Type B pancreatic cell (in vitro differentiated cells): ENCODE measurements at regions not wholly inside any gene's neighbourhood (a gene's known extent, or its start where the extent isn't known, plus 50 kb on each side); places are given as distances from the start of the nearest gene placed in this dataset.
"Not testable (repeated sequence)": the region's sequence is repeated elsewhere in the genome, so short reads cannot be mapped to it uniquely, and the experiment has no call there.

Experiments
- DNase-seq: peaks from one replicate; pipeline ENCODE4 v3.0.0; 2021; ENCODE audit warnings: mixed read lengths; ENCODE audit not compliant: unreplicated experiment; ENCODE audit errors: extremely low spot score
- H3K27ac Mint-ChIP-seq: 2 replicates; pipeline ENCODE4 v1.8.0; 2021; ENCODE audit warnings: mild to moderate bottlenecking, mixed read lengths
- H3K27me3 Mint-ChIP-seq: 2 replicates; pipeline ENCODE4 v1.8.0; 2021; ENCODE audit warnings: mixed read lengths
- H3K36me3 Mint-ChIP-seq: 2 replicates; pipeline ENCODE4 v1.8.0; 2021; ENCODE audit warnings: mixed read lengths
- H3K4me1 Mint-ChIP-seq: one replicate; pipeline ENCODE4 v1.8.0; 2021; ENCODE audit warnings: mixed read lengths; ENCODE audit not compliant: unreplicated experiment
- H3K4me3 Mint-ChIP-seq: 2 replicates; pipeline ENCODE4 v1.8.0; 2021; ENCODE audit warnings: mild to moderate bottlenecking, mixed read lengths
- H3K9me3 Mint-ChIP-seq: 2 replicates; pipeline ENCODE4 v1.8.0; 2021; ENCODE audit warnings: mixed read lengths
- TF ChIP-seq, protein P1 (sequence below): fragments of 200-600 bp; sonication (generic); conservative IDR thresholded peaks from 2 replicates; pipeline ENCODE4 v1.5.0; 2021; ENCODE audit warnings: antibody characterized with exemption, mild to moderate bottlenecking

DNA sequence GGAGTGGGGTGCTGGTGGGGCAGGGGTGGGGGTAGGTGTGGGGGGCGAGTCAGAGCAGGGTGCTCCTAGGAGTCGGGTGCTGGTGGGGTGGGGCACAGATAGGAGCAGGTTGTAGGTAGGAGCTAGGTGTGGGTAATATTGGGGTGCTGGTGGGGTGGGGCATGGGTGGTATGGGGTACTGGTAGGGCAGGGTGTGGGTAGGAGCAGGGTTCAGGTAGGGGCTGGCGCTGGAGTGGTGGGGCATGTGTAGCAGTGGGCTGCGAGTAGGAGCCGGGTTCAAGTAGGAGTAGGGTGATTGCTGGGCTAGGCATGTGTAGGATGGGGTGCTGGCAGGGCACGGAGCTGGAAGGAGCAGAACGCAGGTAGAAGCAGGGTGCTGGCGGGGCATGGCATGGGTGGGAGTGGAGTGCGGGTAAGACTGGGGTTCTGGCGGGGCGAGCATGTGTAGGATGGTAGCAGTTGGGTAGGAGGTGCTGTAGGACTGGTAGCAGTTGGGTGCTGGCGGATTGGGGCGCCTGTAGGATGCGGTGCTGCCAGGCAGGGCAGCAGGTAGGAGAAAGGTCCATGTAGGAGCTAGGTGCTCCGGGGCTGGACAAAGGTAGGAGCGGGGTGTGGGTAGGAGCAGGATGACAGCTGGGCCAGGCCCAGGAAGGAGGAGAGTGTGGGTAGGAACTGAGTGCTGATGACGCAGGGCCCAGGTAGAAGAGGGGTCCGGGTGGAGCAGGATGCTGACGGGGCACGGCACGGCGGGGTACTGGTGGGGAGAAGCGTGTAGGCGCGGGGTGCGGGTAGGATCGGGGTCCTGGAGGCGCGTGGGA, 105.5 kb upstream of the SIMC1 start:
- no peak overlapping the region for H3K27ac Mint-ChIP-seq
- TF ChIP-seq, protein P1, sequence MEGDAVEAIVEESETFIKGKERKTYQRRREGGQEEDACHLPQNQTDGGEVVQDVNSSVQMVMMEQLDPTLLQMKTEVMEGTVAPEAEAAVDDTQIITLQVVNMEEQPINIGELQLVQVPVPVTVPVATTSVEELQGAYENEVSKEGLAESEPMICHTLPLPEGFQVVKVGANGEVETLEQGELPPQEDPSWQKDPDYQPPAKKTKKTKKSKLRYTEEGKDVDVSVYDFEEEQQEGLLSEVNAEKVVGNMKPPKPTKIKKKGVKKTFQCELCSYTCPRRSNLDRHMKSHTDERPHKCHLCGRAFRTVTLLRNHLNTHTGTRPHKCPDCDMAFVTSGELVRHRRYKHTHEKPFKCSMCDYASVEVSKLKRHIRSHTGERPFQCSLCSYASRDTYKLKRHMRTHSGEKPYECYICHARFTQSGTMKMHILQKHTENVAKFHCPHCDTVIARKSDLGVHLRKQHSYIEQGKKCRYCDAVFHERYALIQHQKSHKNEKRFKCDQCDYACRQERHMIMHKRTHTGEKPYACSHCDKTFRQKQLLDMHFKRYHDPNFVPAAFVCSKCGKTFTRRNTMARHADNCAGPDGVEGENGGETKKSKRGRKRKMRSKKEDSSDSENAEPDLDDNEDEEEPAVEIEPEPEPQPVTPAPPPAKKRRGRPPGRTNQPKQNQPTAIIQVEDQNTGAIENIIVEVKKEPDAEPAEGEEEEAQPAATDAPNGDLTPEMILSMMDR: no peak
- H3K4me1 Mint-ChIP-seq: peaks cover 5% of the 10 kb centered on the region
- H3K4me3 Mint-ChIP-seq: peak overlapping the region; percentile 25
- H3K9me3 Mint-ChIP-seq: no peaks in the 10 kb centered on the region
- peaks cover 55% of the 10 kb centered on the region for H3K27me3 Mint-ChIP-seq
- no peak for DNase-seq
- H3K36me3 Mint-ChIP-seq: no peaks in the 10 kb centered on the region

DNA sequence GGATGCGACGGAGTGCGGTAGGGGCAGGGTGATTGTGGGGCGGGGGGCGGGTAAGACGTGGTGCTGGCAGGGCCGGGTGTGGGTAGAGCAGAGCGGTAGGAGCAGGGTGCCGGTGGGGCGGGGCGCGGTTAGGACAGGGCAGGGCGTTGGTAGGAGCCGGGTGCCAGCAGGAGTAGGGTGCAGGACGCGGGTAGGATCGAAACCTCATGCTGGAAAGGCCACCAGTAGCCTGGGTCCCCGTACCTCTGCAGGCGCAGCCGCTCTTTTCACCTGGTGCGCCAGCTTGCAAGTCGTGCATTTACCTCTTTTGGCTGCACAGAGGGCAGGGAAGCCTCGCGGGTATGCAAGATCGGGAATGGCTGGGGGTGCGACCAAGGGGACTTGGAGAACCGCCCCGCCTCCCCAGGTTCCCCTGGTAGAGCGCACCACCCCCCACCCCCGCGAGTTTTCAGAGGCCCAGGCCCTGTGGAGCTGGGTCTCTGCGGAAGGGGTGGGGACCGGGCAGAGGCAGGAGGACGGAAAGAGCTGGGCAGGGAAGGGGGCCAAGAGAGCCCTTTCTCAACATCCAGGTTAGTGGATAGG, 104.8 kb upstream of the SIMC1 start:
- H3K27me3 Mint-ChIP-seq: peaks cover 55% of the 10 kb centered on the region
- DNase-seq: no peak

DNA sequence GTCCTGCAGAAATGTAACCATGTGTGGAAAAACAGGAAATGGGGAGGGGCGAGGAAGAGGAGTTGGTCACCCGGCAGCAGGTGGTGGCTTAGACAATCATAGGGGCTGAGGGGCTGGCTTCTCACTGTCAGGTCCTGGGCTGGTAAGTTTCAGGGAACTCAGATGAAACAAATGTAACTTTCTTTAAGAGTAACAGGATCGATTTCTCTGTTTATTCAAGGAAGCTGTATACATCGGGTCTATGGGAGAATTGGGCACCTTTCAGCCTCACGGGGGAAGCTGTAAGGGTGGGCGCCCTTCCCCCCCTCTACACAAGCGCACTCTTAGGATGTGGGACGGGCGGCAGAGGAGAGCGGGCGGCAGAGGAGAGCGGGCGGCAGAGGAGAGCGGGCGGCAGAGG, 104.3 kb upstream of the SIMC1 start:
- no peak overlapping the region for H3K27ac Mint-ChIP-seq
- H3K9me3 Mint-ChIP-seq: no peaks in the 10 kb centered on the region
- TF ChIP-seq, protein P1: no peak
- no peaks in the 10 kb centered on the region for H3K36me3 Mint-ChIP-seq
- DNase-seq: no peak
- H3K27me3 Mint-ChIP-seq: peaks cover 55% of the 10 kb centered on the region
- H3K4me3 Mint-ChIP-seq: peak overlapping the region; percentile 43
- peaks cover 5% of the 10 kb centered on the region for H3K4me1 Mint-ChIP-seq

More for the DNA sequence above, 104.8 kb upstream of the SIMC1 start:
- H3K4me3 Mint-ChIP-seq: peak overlapping the region; percentile 43
- TF ChIP-seq, protein P1: no peak
- H3K9me3 Mint-ChIP-seq: no peaks in the 10 kb centered on the region
- H3K27ac Mint-ChIP-seq: no peak overlapping the region
- no peaks in the 10 kb centered on the region for H3K36me3 Mint-ChIP-seq
- peaks cover 5% of the 10 kb centered on the region for H3K4me1 Mint-ChIP-seq

DNA sequence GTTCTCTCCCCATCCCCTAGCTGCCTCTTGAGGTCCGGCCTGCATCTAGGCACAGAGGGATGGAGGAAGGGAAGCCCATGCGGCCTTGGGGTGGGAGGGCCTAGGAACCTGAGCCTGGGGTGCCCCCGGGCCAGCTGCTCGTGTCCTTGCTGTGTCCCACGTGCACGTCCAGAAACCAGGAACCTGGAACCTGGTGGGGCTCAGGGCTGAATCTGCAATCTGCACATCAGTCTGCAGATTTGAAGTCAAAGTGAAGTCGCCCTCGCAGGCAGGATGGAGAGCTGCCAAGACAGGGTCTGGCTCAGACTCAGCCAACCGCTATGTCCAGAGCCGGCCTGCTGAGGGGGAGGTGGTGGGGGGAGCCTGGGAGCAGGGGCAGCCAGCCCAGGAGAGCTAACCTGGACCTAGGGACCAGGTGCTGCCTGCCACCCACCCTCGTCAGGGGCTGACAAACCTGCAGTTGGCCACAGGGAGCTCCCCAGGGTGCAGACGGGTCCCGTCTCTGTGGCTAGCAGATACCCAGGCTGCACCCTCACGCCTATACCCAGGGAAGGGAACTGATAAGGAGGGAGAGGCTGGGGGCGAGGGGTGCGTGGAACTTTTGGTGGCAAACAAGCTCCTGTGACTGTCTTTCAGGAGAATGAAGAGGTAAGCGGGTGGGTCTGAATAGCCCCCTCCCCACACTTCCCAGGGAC, 103.5 kb upstream of the SIMC1 start:
- H3K4me3 Mint-ChIP-seq: no peak overlapping the region
- TF ChIP-seq, protein P1: no peak
- DNase-seq: no peak
- peaks cover 57% of the 10 kb centered on the region for H3K27me3 Mint-ChIP-seq
- no peaks in the 10 kb centered on the region for H3K9me3 Mint-ChIP-seq
- H3K27ac Mint-ChIP-seq: no peak overlapping the region
- H3K4me1 Mint-ChIP-seq: peaks cover 5% of the 10 kb centered on the region
- no peaks in the 10 kb centered on the region for H3K36me3 Mint-ChIP-seq

DNA sequence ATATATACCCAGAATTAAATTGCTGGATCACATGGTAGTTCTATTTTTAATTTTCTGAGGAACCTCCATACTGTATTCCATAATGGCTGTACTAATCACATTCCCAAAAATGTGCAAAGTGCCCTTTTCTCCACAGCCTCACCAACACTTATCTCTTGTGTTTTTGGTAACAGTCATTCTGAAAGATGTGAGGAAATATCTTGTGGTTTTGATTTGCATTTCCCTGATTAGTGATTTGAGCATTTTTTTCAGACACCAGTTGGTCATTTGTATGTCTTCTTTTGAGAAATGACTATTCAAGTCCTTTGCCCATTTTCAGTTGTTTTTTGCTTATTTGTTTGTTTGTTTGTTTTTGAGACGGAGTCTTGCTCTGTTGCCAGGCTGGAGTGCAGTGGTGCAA, 98.1 kb upstream of the SIMC1 start:
- peaks cover 28% of the 10 kb centered on the region for H3K27me3 Mint-ChIP-seq
- not testable (repeated sequence) for H3K27ac Mint-ChIP-seq, H3K36me3 Mint-ChIP-seq, H3K4me3 Mint-ChIP-seq, H3K4me1 Mint-ChIP-seq, DNase-seq, H3K9me3 Mint-ChIP-seq

- Mint-ChIP-seq H3K4me1 (no peaks in the 10 kb centered on the region), H3K9me3 (peaks cover 6% of the 10 kb centered on the region), H3K4me3 (no peak overlapping the region), H3K27ac (no peak overlapping the region), H3K27me3 (peaks cover 29% of the 10 kb centered on the region), H3K36me3 (no peaks in the 10 kb centered on the region)
- TF ChIP-seq, protein P1: no peak
- DNase-seq: no peak
Measured at GRCh38 chr5:176144508-176144907, 93.7 kb upstream of the SIMC1 start.

- H3K4me1 Mint-ChIP-seq: peaks cover 20% of the 10 kb centered on the region
- not testable (repeated sequence) for H3K27ac Mint-ChIP-seq, H3K4me3 Mint-ChIP-seq, DNase-seq, H3K36me3 Mint-ChIP-seq, H3K9me3 Mint-ChIP-seq
- H3K27me3 Mint-ChIP-seq: peaks cover 29% of the 10 kb centered on the region
Measured at GRCh38 chr5:176149948-176150347, 88.3 kb upstream of the SIMC1 start.
